GM23248 (cell line): ENCODE measurements at regions not wholly inside any gene's neighbourhood (a gene's known extent, or its start where the extent isn't known, plus 50 kb on each side); places are given as distances from the start of the nearest gene placed in this dataset.

Experiments
- DNase-seq: peaks from one replicate; pipeline ENCODE4 v3.0.0-alpha.2; 2015
- H2AFZ ChIP-seq: fragments of 200-600 bp; sonication (generic); 2 replicates; pipeline ENCODE4 v1.6.1; 2016; ENCODE audit warnings: antibody characterized with exemption
- H3F3A ChIP-seq: fragments of 200-600 bp; sonication (generic); 2 replicates; pipeline ENCODE4 v1.6.1; 2016; ENCODE audit warnings: mild to moderate bottlenecking, antibody characterized with exemption, mixed run types; ENCODE audit not compliant: insufficient read depth
- H3K27ac ChIP-seq: fragments of 200-600 bp; sonication (generic); 2 replicates; pipeline ENCODE4 v1.5.1; 2016; ENCODE audit warnings: mild to moderate bottlenecking
- H3K27me3 ChIP-seq: fragments of 200-600 bp; sonication (generic); replicated peaks from 2 replicates; pipeline ENCODE4 v1.6.1; 2016; ENCODE audit warnings: mild to moderate bottlenecking; ENCODE audit not compliant: insufficient read depth
- H3K36me3 ChIP-seq: fragments of 200-600 bp; sonication (generic); 2 replicates; pipeline ENCODE4 v1.6.1; 2016; ENCODE audit warnings: low read depth, mild to moderate bottlenecking
- H3K4me1 ChIP-seq: fragments of 200-600 bp; sonication (generic); 2 replicates; pipeline ENCODE4 v1.6.1; 2016; ENCODE audit warnings: mild to moderate bottlenecking; ENCODE audit not compliant: insufficient read depth
- H3K4me2 ChIP-seq: fragments of 200-600 bp; sonication (generic); one replicate; pipeline ENCODE4 v1.6.1; 2016; ENCODE audit warnings: mild to moderate bottlenecking; ENCODE audit not compliant: unreplicated experiment
- H3K4me3 ChIP-seq: fragments of 200-600 bp; sonication (generic); 2 replicates; pipeline ENCODE4 v1.5.1; 2016; ENCODE audit warnings: mild to moderate bottlenecking
- H3K79me2 ChIP-seq: fragments of 200-600 bp; sonication (generic); 2 replicates; pipeline ENCODE4 v1.6.1; 2016; ENCODE audit warnings: mild to moderate bottlenecking; ENCODE audit not compliant: insufficient read depth
- H3K9ac ChIP-seq: fragments of 200-600 bp; sonication (generic); 2 replicates; pipeline ENCODE4 v1.6.1; 2016; ENCODE audit warnings: mild to moderate bottlenecking
- H3K9me2 ChIP-seq: fragments of 200-600 bp; sonication (generic); 2 replicates; pipeline ENCODE4 v1.6.1; 2016; ENCODE audit warnings: mixed run types, mild to moderate bottlenecking, moderate library complexity; ENCODE audit not compliant: insufficient read depth
- H3K9me3 ChIP-seq: fragments of 200-600 bp; sonication (generic); one replicate; pipeline ENCODE4 v1.6.1; 2017; ENCODE audit warnings: low read depth
- H4K20me1 ChIP-seq: fragments of 200-600 bp; sonication (generic); 2 replicates; pipeline ENCODE4 v1.6.0; 2016; ENCODE audit not compliant: insufficient read depth
- EZH2 ChIP-seq: fragments of 200-600 bp; sonication (generic); IDR thresholded peaks from 2 replicates; pipeline ENCODE4 v1.6.1; 2018; ENCODE audit warnings: antibody characterized with exemption, mild to moderate bottlenecking; ENCODE audit not compliant: insufficient read depth, poor library complexity, severe bottlenecking
- EZH2phosphoT487 ChIP-seq: fragments of 200-600 bp; sonication (generic); IDR thresholded peaks from 2 replicates; pipeline ENCODE4 v1.6.1; 2018; ENCODE audit warnings: antibody characterized with exemption, moderate library complexity, mild to moderate bottlenecking, low read depth; ENCODE audit not compliant: insufficient read depth
- WGBS, 2 experiments: methylation state at CpG; one replicate each; pipeline ENCODE4 v1.1.6; 2015 to 2017; ENCODE audit warnings: low lambda C conversion rate in 2 of 2, low coverage in 1 of 2; ENCODE audit errors: missing lambda C conversion rate in 2 of 2; 5-methylcytosine and 5-hydroxymethylcytosine counted together
- in situ Hi-C: fragments of 300-500 bp; cut with MboI; formaldehyde crosslinking; loops from 2 replicates; pipeline ENCODE4 v1.15.0; 2020

- H3K9me3 ChIP-seq: no peaks in the 10 kb centered on the region
- WGBS, 2 experiments: 90 to 92% methylated on average over 19 of the region's 19 CpGs
- H3K4me1 ChIP-seq: peaks cover 14% of the 10 kb centered on the region
- H2AFZ ChIP-seq: no peak overlapping the region
- no peak overlapping the region for H3K9ac ChIP-seq
- H3K9me2 ChIP-seq: no peaks in the 10 kb centered on the region
- H3F3A ChIP-seq: peaks cover 13% of the 10 kb centered on the region
- no peaks in the 10 kb centered on the region for H3K36me3 ChIP-seq
- no peaks in the 10 kb centered on the region for H3K27me3 ChIP-seq
- in situ Hi-C loops: no loop called here
- H3K27ac ChIP-seq: no peak overlapping the region
- H4K20me1 ChIP-seq: no peaks in the 10 kb centered on the region
- no peak overlapping the region for H3K4me3 ChIP-seq
- H3K4me2 ChIP-seq: no peak overlapping the region
- TF ChIP-seq EZH2 (no peak), EZH2phosphoT487 (no peak)
- DNase-seq: no peak
- H3K79me2 ChIP-seq: no peaks in the 10 kb centered on the region
Observed at GRCh38 chr10:47181052-47181849, 118.7 kb upstream of the GDF10 start.

GRCh38 chr10:47182934-47183703 lies 116.9 kb upstream of the GDF10 start:
- H3K9me3 ChIP-seq: no peaks in the 10 kb centered on the region
- DNase-seq: no peak
- H3F3A ChIP-seq: 0 out of 2 replicates have a peak, but pooled peaks cover 3% of the 10 kb centered on the region
- no peaks in the 10 kb centered on the region for H3K9me2 ChIP-seq
- no peaks in the 10 kb centered on the region for H4K20me1 ChIP-seq
- no peak overlapping the region for H3K4me3 ChIP-seq
- H2AFZ ChIP-seq: no peak overlapping the region
- no peaks in the 10 kb centered on the region for H3K36me3 ChIP-seq
- 38 to 39% methylated on average over 11 of the region's 11 CpGs for WGBS, 2 experiments
- H3K79me2 ChIP-seq: no peaks in the 10 kb centered on the region
- no peaks in the 10 kb centered on the region for H3K27me3 ChIP-seq
- no peak overlapping the region for H3K4me2 ChIP-seq
- no peaks in the 10 kb centered on the region for H3K4me1 ChIP-seq
- H3K27ac ChIP-seq: no peak overlapping the region
- no peak overlapping the region for H3K9ac ChIP-seq
- in situ Hi-C loops: no loop called here
- TF ChIP-seq EZH2phosphoT487 (no peak), EZH2 (no peak)

GRCh38 chr10:47183704-47184041 lies 116.3 kb upstream of the GDF10 start:
- no peaks in the 10 kb centered on the region for H3F3A ChIP-seq
- H2AFZ ChIP-seq: no peak overlapping the region
- WGBS, 2 experiments: 17 to 30% methylated on average over 4 of the region's 4 CpGs
- H3K79me2 ChIP-seq: no peaks in the 10 kb centered on the region
- in situ Hi-C loops: no loop called here
- H3K36me3 ChIP-seq: no peaks in the 10 kb centered on the region
- no peaks in the 10 kb centered on the region for H4K20me1 ChIP-seq
- peak; percentile 57 for DNase-seq
- H3K9me2 ChIP-seq: no peaks in the 10 kb centered on the region
- H3K27me3 ChIP-seq: no peaks in the 10 kb centered on the region
- H3K9me3 ChIP-seq: no peaks in the 10 kb centered on the region
- TF ChIP-seq EZH2phosphoT487 (no peak), EZH2 (no peak)
- no peak overlapping the region for H3K4me3 ChIP-seq
- H3K9ac ChIP-seq: no peak overlapping the region
- H3K4me1 ChIP-seq: no peaks in the 10 kb centered on the region
- no peak overlapping the region for H3K27ac ChIP-seq
- no peak overlapping the region for H3K4me2 ChIP-seq

GRCh38 chr10:47184273-47184672 lies 115.7 kb upstream of the GDF10 start:
- H3K27me3 ChIP-seq: no peaks in the 10 kb centered on the region
- 74 to 87% methylated on average over 3 of the region's 3 CpGs for WGBS, 2 experiments
- H3F3A ChIP-seq: no peaks in the 10 kb centered on the region
- H2AFZ ChIP-seq: no peak overlapping the region
- no peak for TF ChIP-seq EZH2
- no peak for TF ChIP-seq EZH2phosphoT487
- H3K9ac ChIP-seq: no peak overlapping the region
- no peak for DNase-seq
- no peak overlapping the region for H3K4me3 ChIP-seq
- no peaks in the 10 kb centered on the region for H3K4me1 ChIP-seq
- no peaks in the 10 kb centered on the region for H3K36me3 ChIP-seq
- H3K27ac ChIP-seq: no peak overlapping the region
- H4K20me1 ChIP-seq: no peaks in the 10 kb centered on the region
- H3K9me3 ChIP-seq: no peaks in the 10 kb centered on the region
- no peaks in the 10 kb centered on the region for H3K79me2 ChIP-seq
- in situ Hi-C loops: no loop called here
- H3K9me2 ChIP-seq: no peaks in the 10 kb centered on the region
- H3K4me2 ChIP-seq: no peak overlapping the region
